Tibial nerve (tissue), 4 donors: ENCODE measurements at regions not wholly inside any gene's neighbourhood (a gene's known extent, or its start where the extent isn't known, plus 50 kb on each side); places are given as distances from the start of the nearest gene placed in this dataset.
"Not testable (repeated sequence)": the region's sequence is repeated elsewhere in the genome, so short reads cannot be mapped to it uniquely, and the experiment has no call there.

Experiments used
- CTCF ChIP-seq, 5 experiments: fragments of 200-600 bp in 3 of 5; fragments of 450-650 bp in 2 of 5; sonication (generic) in 3 of 5; IDR thresholded peaks; one replicate each; pipeline ENCODE4 v1.5.1; 2016 to 2019; ENCODE audit warnings: antibody characterized with exemption in 5 of 5, mild to moderate bottlenecking in 3 of 5, moderate library complexity in 2 of 5
- EP300 ChIP-seq, 2 donors: sonication (generic); formaldehyde crosslinking; IDR thresholded peaks; one replicate each; pipeline ENCODE4 v1.6.1; 2017; ENCODE audit warnings: antibody characterized with exemption in 2 of 2, mild to moderate bottlenecking in 1 of 2
- POLR2A ChIP-seq, 2 donors: fragments of 450-650 bp; IDR thresholded peaks; one replicate each; pipeline ENCODE4 v1.6.1; 2017; ENCODE audit warnings: antibody characterized with exemption in 2 of 2, mild to moderate bottlenecking in 2 of 2, moderate library complexity in 2 of 2

- TF ChIP-seq CTCF, EP300, POLR2A (IDR thresholded peaks at IDR 0.05): not testable (repeated sequence)
Measured at GRCh38 chr5:62804819-62805218, 226.2 kb downstream of the LRRC70 start.
